ENCODE measurements at regions not wholly inside any gene's neighbourhood (a gene's known extent, or its start where the extent isn't known, plus 50 kb on each side); places are given as distances from the start of the nearest gene placed in this dataset.

DNA sequence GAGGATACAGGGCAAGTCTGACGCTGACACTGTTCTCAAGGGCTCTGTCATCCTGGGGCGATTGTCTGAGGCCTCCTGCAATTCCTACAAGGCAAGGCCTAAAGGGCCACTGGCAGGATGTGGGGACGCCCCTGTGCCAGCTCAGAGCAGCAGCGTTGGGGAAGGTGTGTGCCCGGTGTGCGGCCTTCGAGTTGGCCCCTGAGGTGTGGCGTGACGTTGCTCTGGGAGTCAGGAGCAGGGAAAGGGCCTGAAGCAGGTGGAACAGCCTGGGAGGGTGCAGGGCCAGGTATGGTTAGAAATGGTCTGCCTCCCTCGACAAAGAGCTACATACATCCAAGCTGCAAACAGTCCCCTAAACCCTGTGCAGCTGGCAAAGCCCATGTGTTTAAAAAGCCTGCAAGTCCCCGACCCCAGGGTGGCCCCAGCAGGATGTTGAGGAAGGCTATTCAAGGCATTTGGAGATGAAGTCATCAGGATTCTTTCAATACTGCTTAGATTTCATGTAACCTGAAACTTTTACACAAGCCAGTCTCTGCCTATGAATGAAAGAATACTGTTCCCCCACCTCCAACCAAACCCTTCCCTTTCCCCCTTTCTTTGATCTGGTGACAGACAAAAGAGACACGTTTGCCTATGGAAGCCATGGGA, 142.5 kb upstream of the TNS3 start:
- no peaks in the 10 kb centered on the region for H3F3A ChIP-seq (ENCODE audit: insufficient read depth, low read length)
- H3K4me2 ChIP-seq (ENCODE audit: low read depth, low read length): no peak overlapping the region
- H3K36me3 ChIP-seq (replicated peaks; ENCODE audit: insufficient read depth, low read length): no peaks in the 10 kb centered on the region
- TF ChIP-seq EZH2 (optimal IDR thresholded peaks at IDR 0.05; ENCODE audit: low read depth, low read length) (no peak), EZH2phosphoT487 (IDR thresholded peaks at IDR 0.05; ENCODE audit: low read length) (no peak)
- TF ChIP-seq, protein P1, sequence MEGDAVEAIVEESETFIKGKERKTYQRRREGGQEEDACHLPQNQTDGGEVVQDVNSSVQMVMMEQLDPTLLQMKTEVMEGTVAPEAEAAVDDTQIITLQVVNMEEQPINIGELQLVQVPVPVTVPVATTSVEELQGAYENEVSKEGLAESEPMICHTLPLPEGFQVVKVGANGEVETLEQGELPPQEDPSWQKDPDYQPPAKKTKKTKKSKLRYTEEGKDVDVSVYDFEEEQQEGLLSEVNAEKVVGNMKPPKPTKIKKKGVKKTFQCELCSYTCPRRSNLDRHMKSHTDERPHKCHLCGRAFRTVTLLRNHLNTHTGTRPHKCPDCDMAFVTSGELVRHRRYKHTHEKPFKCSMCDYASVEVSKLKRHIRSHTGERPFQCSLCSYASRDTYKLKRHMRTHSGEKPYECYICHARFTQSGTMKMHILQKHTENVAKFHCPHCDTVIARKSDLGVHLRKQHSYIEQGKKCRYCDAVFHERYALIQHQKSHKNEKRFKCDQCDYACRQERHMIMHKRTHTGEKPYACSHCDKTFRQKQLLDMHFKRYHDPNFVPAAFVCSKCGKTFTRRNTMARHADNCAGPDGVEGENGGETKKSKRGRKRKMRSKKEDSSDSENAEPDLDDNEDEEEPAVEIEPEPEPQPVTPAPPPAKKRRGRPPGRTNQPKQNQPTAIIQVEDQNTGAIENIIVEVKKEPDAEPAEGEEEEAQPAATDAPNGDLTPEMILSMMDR (IDR thresholded peaks at IDR 0.05; ENCODE audit: low read length): no peak
- no peaks in the 10 kb centered on the region for H3K27me3 ChIP-seq (replicated peaks; ENCODE audit: insufficient read depth, low read length)
- no peak for DNase-seq
- no peak overlapping the region for H3K27ac ChIP-seq (ENCODE audit: low read length)
- peaks cover 22% of the 10 kb centered on the region for H3K4me1 ChIP-seq (ENCODE audit: low read length)
- H3K9ac ChIP-seq (ENCODE audit: low read length): no peak overlapping the region
- H3K9me3 ChIP-seq (replicated peaks; ENCODE audit: insufficient read depth, low read length): no peaks in the 10 kb centered on the region
- no peaks in the 10 kb centered on the region for H4K20me1 ChIP-seq (ENCODE audit: insufficient read depth, low read length)
- no peak overlapping the region for H3K4me3 ChIP-seq (ENCODE audit: low read length)
- no peak overlapping the region for H2AFZ ChIP-seq (ENCODE audit: low read length)
- H3K79me2 ChIP-seq (ENCODE audit: low read length): no peaks in the 10 kb centered on the region
- H3K9me2 ChIP-seq (replicated peaks; ENCODE audit: insufficient read depth, low read length): no peaks in the 10 kb centered on the region

DNA sequence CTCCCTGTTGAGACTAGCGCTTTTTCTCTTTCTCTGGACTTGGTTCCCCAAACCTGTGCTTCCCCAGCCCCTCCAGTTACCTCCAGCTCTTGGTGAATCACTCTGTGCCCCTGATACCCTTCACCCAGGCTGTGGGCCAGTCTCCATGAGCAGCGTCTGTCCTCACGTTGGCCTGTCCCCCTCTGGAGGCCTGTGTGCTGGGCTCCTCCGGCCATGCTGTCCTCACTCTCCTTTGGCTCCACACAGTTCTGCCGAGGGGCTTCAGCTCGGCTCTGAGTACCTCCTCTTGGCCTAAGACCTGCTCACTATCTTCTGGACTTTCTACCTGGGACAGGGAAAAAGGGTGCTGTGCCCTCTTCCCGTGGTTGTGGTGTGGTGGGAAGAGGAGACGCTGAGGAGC, 140.2 kb upstream of the TNS3 start:
- no peaks in the 10 kb centered on the region for H3K27me3 ChIP-seq (replicated peaks; ENCODE audit: insufficient read depth, low read length)
- H2AFZ ChIP-seq (ENCODE audit: low read length): no peak overlapping the region
- no peaks in the 10 kb centered on the region for H4K20me1 ChIP-seq (ENCODE audit: insufficient read depth, low read length)
- H3F3A ChIP-seq (ENCODE audit: insufficient read depth, low read length): no peaks in the 10 kb centered on the region
- TF ChIP-seq EZH2 (optimal IDR thresholded peaks at IDR 0.05; ENCODE audit: low read depth, low read length): no peak
- no peak for TF ChIP-seq EZH2phosphoT487 (IDR thresholded peaks at IDR 0.05; ENCODE audit: low read length)
- TF ChIP-seq, protein P1 (IDR thresholded peaks at IDR 0.05; ENCODE audit: low read length): no peak
- no peak overlapping the region for H3K4me3 ChIP-seq (ENCODE audit: low read length)
- no peak overlapping the region for H3K4me2 ChIP-seq (ENCODE audit: low read depth, low read length)
- H3K36me3 ChIP-seq (replicated peaks; ENCODE audit: insufficient read depth, low read length): no peaks in the 10 kb centered on the region
- no peak overlapping the region for H3K27ac ChIP-seq (ENCODE audit: low read length)
- H3K9me2 ChIP-seq (replicated peaks; ENCODE audit: insufficient read depth, low read length): no peaks in the 10 kb centered on the region
- H3K4me1 ChIP-seq (ENCODE audit: low read length): peaks cover 22% of the 10 kb centered on the region
- no peak overlapping the region for H3K9ac ChIP-seq (ENCODE audit: low read length)
- H3K79me2 ChIP-seq (ENCODE audit: low read length): no peaks in the 10 kb centered on the region
- no peaks in the 10 kb centered on the region for H3K9me3 ChIP-seq (replicated peaks; ENCODE audit: insufficient read depth, low read length)
- no peak for DNase-seq

DNA sequence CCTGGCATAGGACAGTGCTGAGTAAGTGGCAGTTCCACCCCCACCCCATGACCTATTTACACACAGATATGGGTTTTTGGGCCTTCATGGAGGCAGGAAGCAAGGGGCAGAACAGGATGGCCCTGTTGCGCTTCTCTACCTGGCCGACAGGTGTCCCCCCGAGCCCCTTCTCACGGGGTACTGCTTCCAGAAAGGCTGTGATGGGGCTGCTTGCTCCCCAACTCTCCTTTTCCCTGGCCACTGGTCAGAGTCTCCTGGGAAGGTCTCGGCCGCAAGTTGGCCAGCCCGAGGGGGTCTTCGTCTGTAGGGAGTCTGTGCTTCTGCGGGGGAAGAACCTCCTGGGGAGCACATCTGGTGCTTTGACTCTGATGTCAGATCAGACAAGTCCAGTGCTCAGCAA, 139.8 kb upstream of the TNS3 start:
- Histone ChIP-seq H3K9me3 (replicated peaks; ENCODE audit: insufficient read depth, low read length) (no peaks in the 10 kb centered on the region), H3K27me3 (replicated peaks; ENCODE audit: insufficient read depth, low read length) (no peaks in the 10 kb centered on the region), H3K9me2 (replicated peaks; ENCODE audit: insufficient read depth, low read length) (no peaks in the 10 kb centered on the region), H4K20me1 (ENCODE audit: insufficient read depth, low read length) (no peaks in the 10 kb centered on the region), H3K36me3 (replicated peaks; ENCODE audit: insufficient read depth, low read length) (no peaks in the 10 kb centered on the region), H3K4me2 (ENCODE audit: low read depth, low read length) (no peak overlapping the region), H3K9ac (ENCODE audit: low read length) (no peak overlapping the region), H3K4me1 (ENCODE audit: low read length) (peaks cover 22% of the 10 kb centered on the region), H3K4me3 (ENCODE audit: low read length) (no peak overlapping the region), H3F3A (ENCODE audit: insufficient read depth, low read length) (no peaks in the 10 kb centered on the region), H3K79me2 (ENCODE audit: low read length) (no peaks in the 10 kb centered on the region), H2AFZ (ENCODE audit: low read length) (no peak overlapping the region), H3K27ac (ENCODE audit: low read length) (no peak overlapping the region)
- DNase-seq: no peak
- TF ChIP-seq, protein P1 (IDR thresholded peaks at IDR 0.05; ENCODE audit: low read length): peak; percentile 21; the same call in 1 of the 2 replicates
- TF ChIP-seq EZH2 (optimal IDR thresholded peaks at IDR 0.05; ENCODE audit: low read depth, low read length): no peak

Data from MM.1S (cell line).